ENCODE measurements at regions not wholly inside any gene's neighbourhood (a gene's known extent, or its start where the extent isn't known, plus 50 kb on each side); places are given as distances from the start of the nearest gene placed in this dataset.

DNA sequence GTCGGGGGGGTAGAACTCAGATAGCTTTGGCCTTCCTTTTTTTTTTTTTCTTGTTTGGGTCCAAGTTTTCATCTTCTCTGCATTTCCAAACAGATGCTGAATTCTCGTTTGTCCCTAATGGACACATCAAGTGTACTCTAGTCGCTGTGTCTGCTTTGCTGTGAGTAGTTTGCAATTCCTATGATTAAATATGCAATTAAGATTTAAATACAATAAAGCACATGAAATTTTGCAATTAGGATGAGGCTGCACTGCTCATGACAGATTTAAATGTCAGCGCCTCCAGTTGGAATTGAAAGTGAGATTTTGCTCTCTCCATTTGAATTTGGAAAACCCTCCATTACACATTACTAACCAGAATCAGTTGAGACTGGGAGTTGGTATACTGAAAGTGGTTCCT is 70.4 kb downstream of the PFDN4 start:
- Histone ChIP-seq H3K4me2 (ENCODE audit: insufficient read depth, low read length) (no peak overlapping the region), H3K36me3 (ENCODE audit: insufficient read depth, low read length) (no peaks in the 10 kb centered on the region), H4K20me1 (ENCODE audit: insufficient read depth, low read length) (no peaks in the 10 kb centered on the region), H3K79me2 (ENCODE audit: insufficient read depth, low read length) (no peaks in the 10 kb centered on the region), H3K27ac (ENCODE audit: low read length) (no peak overlapping the region), H3K4me3 (ENCODE audit: low read depth in 1 of 2, low read length in 2 of 2) (no peak overlapping the region), H2AFZ (ENCODE audit: low read depth, low read length) (no peak overlapping the region), H3K4me1 (ENCODE audit: insufficient read depth, low read length) (no peaks in the 10 kb centered on the region), H3K9ac (ENCODE audit: low read depth, low read length) (no peak overlapping the region), H3K27me3 (ENCODE audit: insufficient read depth, low read length, poor library complexity) (peaks cover 8% of the 10 kb centered on the region), H3K9me3 (ENCODE audit: insufficient read depth, low read length, severe bottlenecking) (no peaks in the 10 kb centered on the region)
- no peak for TF ChIP-seq EZH2 (IDR thresholded peaks at IDR 0.05; ENCODE audit: borderline replicate concordance, low read depth, low read length, severe bottlenecking)
- TF ChIP-seq CTCF (IDR thresholded peaks at IDR 0.05; ENCODE audit: borderline replicate concordance, extremely low read depth, low read length, poor library complexity, severe bottlenecking), result no peak
- DNase-seq, result no peak
- ATAC-seq (ENCODE audit: insufficient read depth, low read depth), result no peak

DNA sequence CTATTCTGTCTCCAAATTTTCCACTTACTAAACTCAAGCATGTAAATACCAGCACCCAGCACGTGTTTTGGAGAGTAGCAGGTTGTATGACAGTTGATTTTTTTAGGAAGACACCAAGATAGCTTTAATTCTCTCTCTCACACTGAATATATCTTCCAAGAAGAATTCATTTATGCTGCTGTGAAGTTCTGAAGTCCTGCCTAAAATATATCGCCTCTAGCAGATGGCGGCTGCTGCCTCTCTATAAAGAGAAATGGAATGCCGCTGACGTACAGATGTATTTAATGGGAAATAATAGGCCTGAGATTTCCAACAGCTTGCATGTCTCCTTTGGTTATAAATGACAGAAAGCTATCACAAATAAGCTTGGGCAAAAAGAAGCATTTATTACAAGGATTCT is 74.7 kb downstream of the PFDN4 start:
- Histone ChIP-seq H3K27me3 (ENCODE audit: insufficient read depth, low read length, poor library complexity) (peaks cover 9% of the 10 kb centered on the region), H3K27ac (ENCODE audit: low read length) (no peak overlapping the region)

GRCh38 chr20:54283253-54283652 is 75.4 kb downstream of the PFDN4 start:
- Histone ChIP-seq H2AFZ (ENCODE audit: low read depth, low read length) (no peak overlapping the region), H4K20me1 (ENCODE audit: insufficient read depth, low read length) (no peaks in the 10 kb centered on the region), H3K36me3 (ENCODE audit: insufficient read depth, low read length) (no peaks in the 10 kb centered on the region), H3K9ac (ENCODE audit: low read depth, low read length) (no peak overlapping the region), H3K4me1 (ENCODE audit: insufficient read depth, low read length) (no peaks in the 10 kb centered on the region), H3K4me2 (ENCODE audit: insufficient read depth, low read length) (no peak overlapping the region), H3K79me2 (ENCODE audit: insufficient read depth, low read length) (no peaks in the 10 kb centered on the region), H3K9me3 (ENCODE audit: insufficient read depth, low read length, severe bottlenecking) (no peaks in the 10 kb centered on the region), H3K4me3 (ENCODE audit: low read depth in 1 of 2, low read length in 2 of 2) (no peak overlapping the region), H3K27me3 (ENCODE audit: insufficient read depth, low read length, poor library complexity) (peaks cover 11% of the 10 kb centered on the region), H3K27ac (ENCODE audit: low read length) (no peak overlapping the region)
- DNase-seq (no peak), ATAC-seq (ENCODE audit: insufficient read depth, low read depth) (no peak)
- TF ChIP-seq EZH2 (IDR thresholded peaks at IDR 0.05; ENCODE audit: borderline replicate concordance, low read depth, low read length, severe bottlenecking) (no peak), CTCF (IDR thresholded peaks at IDR 0.05; ENCODE audit: borderline replicate concordance, extremely low read depth, low read length, poor library complexity, severe bottlenecking) (no peak)

More for the DNA sequence above, 74.7 kb downstream of the PFDN4 start:
- H3K4me1 ChIP-seq (ENCODE audit: insufficient read depth, low read length), result no peaks in the 10 kb centered on the region
- no peaks in the 10 kb centered on the region for H3K9me3 ChIP-seq (ENCODE audit: insufficient read depth, low read length, severe bottlenecking)
- H4K20me1 ChIP-seq (ENCODE audit: insufficient read depth, low read length), result no peaks in the 10 kb centered on the region
- no peak for ATAC-seq (ENCODE audit: insufficient read depth, low read depth)
- TF ChIP-seq EZH2 (IDR thresholded peaks at IDR 0.05; ENCODE audit: borderline replicate concordance, low read depth, low read length, severe bottlenecking) (no peak), CTCF (IDR thresholded peaks at IDR 0.05; ENCODE audit: borderline replicate concordance, extremely low read depth, low read length, poor library complexity, severe bottlenecking) (no peak)
- H3K36me3 ChIP-seq (ENCODE audit: insufficient read depth, low read length), result no peaks in the 10 kb centered on the region
- no peaks in the 10 kb centered on the region for H3K79me2 ChIP-seq (ENCODE audit: insufficient read depth, low read length)
- H3K9ac ChIP-seq (ENCODE audit: low read depth, low read length), result no peak overlapping the region
- H2AFZ ChIP-seq (ENCODE audit: low read depth, low read length), result no peak overlapping the region
- H3K4me3 ChIP-seq (ENCODE audit: low read depth in 1 of 2, low read length in 2 of 2), result no peak overlapping the region
- no peak for DNase-seq
- H3K4me2 ChIP-seq (ENCODE audit: insufficient read depth, low read length), result no peak overlapping the region

Data from DND-41 (cell line).